PC-3 (cell line): ENCODE measurements at regions not wholly inside any gene's neighbourhood (a gene's known extent, or its start where the extent isn't known, plus 50 kb on each side); places are given as distances from the start of the nearest gene placed in this dataset.

Experiments used
- ATAC-seq: fragments of 200-7000 bp; cut with Tn5 transposase; 2 replicates; pipeline ENCODE4 v1.9.1; 2020; ENCODE audit warnings: mild to moderate bottlenecking, moderate library complexity
- BruUV-seq: library from RNA; stranded (reverse); fragments of 400-500 nt; replicated peaks from 2 replicates; lab custom pipeline; 2021; lab: Mats Ljungman, UMichigan
- CTCF ChIA-PET: fragments of 300-600 bp; sonication (Branson Sonifier 250); formaldehyde crosslinking; loops from one replicate; lab custom pipeline; 2022; ENCODE audit warnings: antibody characterized with exemption; lab: Charles Lee
- POLR2A ChIA-PET: fragments of 300-600 bp; sonication (Branson Sonifier 250); formaldehyde crosslinking; loops from one replicate; lab custom pipeline; 2022; ENCODE audit warnings: antibody characterized with exemption; ENCODE audit not compliant: unreplicated experiment; lab: Charles Lee
- DNase-seq: peaks from one replicate; pipeline ENCODE4 v3.0.0-alpha.2; 2015
- H2AFZ ChIP-seq: fragments of 300-600 bp; sonication (generic); 2 replicates; pipeline ENCODE4 v1.6.0; 2016; ENCODE audit warnings: antibody characterized with exemption, low read length
- H3F3A ChIP-seq: fragments of 300-600 bp; sonication (generic); one replicate; pipeline ENCODE4 v1.6.0; 2017; ENCODE audit warnings: antibody characterized with exemption, low read length, control low read depth, mild to moderate bottlenecking; ENCODE audit not compliant: unreplicated experiment
- H3K27ac ChIP-seq: fragments of 300-600 bp; sonication (generic); 2 replicates; pipeline ENCODE4 v1.5.1; 2016; ENCODE audit warnings: mild to moderate bottlenecking, low read length
- H3K27me3 ChIP-seq: fragments of 300-600 bp; sonication (generic); 2 replicates; pipeline ENCODE4 v1.6.1; 2016; ENCODE audit warnings: low read length, mixed read lengths
- H3K36me3 ChIP-seq: fragments of 300-600 bp; sonication (generic); 2 replicates; pipeline ENCODE4 v1.6.1; 2016; ENCODE audit warnings: low read depth, mixed run types, low read length, mixed read lengths
- H3K4me1 ChIP-seq: fragments of 300-600 bp; sonication (generic); 2 replicates; pipeline ENCODE4 v1.5.1; 2016; ENCODE audit warnings: low read length; ENCODE audit not compliant: insufficient read depth
- H3K4me2 ChIP-seq: fragments of 300-600 bp; sonication (generic); 2 replicates; pipeline ENCODE4 v1.6.0; 2016; ENCODE audit warnings: low read length
- H3K4me3 ChIP-seq: fragments of 300-600 bp; sonication (generic); 2 replicates; pipeline ENCODE4 v1.5.1; 2016; ENCODE audit warnings: mild to moderate bottlenecking, low read length, mixed read lengths
- H3K79me2 ChIP-seq: fragments of 300-600 bp; sonication (generic); 2 replicates; pipeline ENCODE4 v1.6.1; 2017; ENCODE audit warnings: low read length, mixed read lengths
- H3K9ac ChIP-seq: fragments of 300-600 bp; sonication (generic); 2 replicates; pipeline ENCODE4 v1.6.0; 2016; ENCODE audit warnings: mild to moderate bottlenecking, low read length
- H3K9me2 ChIP-seq: fragments of 300-600 bp; sonication (generic); replicated peaks from 2 replicates; pipeline ENCODE4 v1.6.1; 2016; ENCODE audit warnings: mixed run types, low read length, mixed read lengths
- H3K9me3 ChIP-seq: fragments of 300-600 bp; sonication (generic); 2 replicates; pipeline ENCODE4 v1.6.1; 2016; ENCODE audit warnings: low read length, mixed read lengths
- H4K20me1 ChIP-seq: fragments of 300-600 bp; sonication (generic); 2 replicates; pipeline ENCODE4 v1.6.1; 2016; ENCODE audit warnings: low read length, mixed read lengths
- EZH2 ChIP-seq: fragments of 300-600 bp; sonication (generic); IDR thresholded peaks from one replicate; pipeline ENCODE4 v1.6.1; 2017; ENCODE audit warnings: antibody characterized with exemption, mild to moderate bottlenecking, low read length; ENCODE audit not compliant: unreplicated experiment
- EZH2phosphoT487 ChIP-seq: fragments of 300-600 bp; sonication (generic); IDR thresholded peaks from 2 replicates; pipeline ENCODE4 v1.6.1; 2018; ENCODE audit warnings: mild to moderate bottlenecking, antibody characterized with exemption, low read length, borderline replicate concordance
- intact Hi-C: fragments of 100-400 bp; cut with micrococcal nuclease; formaldehyde crosslinking; loops from 2 replicates; pipeline ENCODE4 v1.9.0; 2023
- TF ChIP-seq, protein P1 (sequence below): fragments of 300-600 bp; sonication (generic); conservative IDR thresholded peaks from 2 replicates; pipeline ENCODE4 v1.5.1; 2017; ENCODE audit warnings: antibody characterized with exemption, low read depth, mild to moderate bottlenecking, low read length

DNA sequence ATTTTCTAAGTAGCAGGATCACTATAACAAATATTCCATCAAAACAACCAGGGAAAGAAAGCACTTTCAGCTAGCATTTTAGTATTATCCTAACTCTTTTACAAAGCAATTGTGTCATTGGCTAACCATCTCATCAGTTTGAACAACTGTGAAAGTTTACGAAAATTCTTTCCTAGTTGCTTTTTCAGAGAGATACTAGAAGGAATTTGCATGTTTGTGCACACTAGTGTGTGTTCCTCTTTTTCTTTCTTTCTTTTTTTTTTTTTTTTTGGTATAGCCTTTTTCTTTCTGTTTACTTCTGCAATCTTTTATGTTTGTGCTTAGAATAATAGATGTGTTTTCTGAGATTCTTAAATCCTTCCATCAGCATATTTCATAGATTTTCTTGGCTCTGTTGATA, 124.7 kb upstream of the SEMA6A start:
- Histone ChIP-seq H3K27ac (no peak overlapping the region), H3K4me2 (no peak overlapping the region), H3K79me2 (no peaks in the 10 kb centered on the region), H3K9me2 (no peaks in the 10 kb centered on the region), H3K27me3 (no peaks in the 10 kb centered on the region), H3K36me3 (no peaks in the 10 kb centered on the region), H3K4me3 (no peak overlapping the region), H3K4me1 (no peaks in the 10 kb centered on the region), H3K9me3 (no peaks in the 10 kb centered on the region), H2AFZ (no peak overlapping the region), H3K9ac (no peak overlapping the region), H3F3A (no peaks in the 10 kb centered on the region), H4K20me1 (no peaks in the 10 kb centered on the region)
- TF ChIP-seq EZH2 = no peak
- no peak for TF ChIP-seq EZH2phosphoT487
- TF ChIP-seq, protein P1, sequence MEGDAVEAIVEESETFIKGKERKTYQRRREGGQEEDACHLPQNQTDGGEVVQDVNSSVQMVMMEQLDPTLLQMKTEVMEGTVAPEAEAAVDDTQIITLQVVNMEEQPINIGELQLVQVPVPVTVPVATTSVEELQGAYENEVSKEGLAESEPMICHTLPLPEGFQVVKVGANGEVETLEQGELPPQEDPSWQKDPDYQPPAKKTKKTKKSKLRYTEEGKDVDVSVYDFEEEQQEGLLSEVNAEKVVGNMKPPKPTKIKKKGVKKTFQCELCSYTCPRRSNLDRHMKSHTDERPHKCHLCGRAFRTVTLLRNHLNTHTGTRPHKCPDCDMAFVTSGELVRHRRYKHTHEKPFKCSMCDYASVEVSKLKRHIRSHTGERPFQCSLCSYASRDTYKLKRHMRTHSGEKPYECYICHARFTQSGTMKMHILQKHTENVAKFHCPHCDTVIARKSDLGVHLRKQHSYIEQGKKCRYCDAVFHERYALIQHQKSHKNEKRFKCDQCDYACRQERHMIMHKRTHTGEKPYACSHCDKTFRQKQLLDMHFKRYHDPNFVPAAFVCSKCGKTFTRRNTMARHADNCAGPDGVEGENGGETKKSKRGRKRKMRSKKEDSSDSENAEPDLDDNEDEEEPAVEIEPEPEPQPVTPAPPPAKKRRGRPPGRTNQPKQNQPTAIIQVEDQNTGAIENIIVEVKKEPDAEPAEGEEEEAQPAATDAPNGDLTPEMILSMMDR = no peak
- intact Hi-C loops = no loop called here
- BruUV-seq = no TSS peak
- ATAC-seq (no peak), DNase-seq (no peak)
- ChIA-PET POLR2A (no interaction called here), CTCF (no interaction called here)

DNA sequence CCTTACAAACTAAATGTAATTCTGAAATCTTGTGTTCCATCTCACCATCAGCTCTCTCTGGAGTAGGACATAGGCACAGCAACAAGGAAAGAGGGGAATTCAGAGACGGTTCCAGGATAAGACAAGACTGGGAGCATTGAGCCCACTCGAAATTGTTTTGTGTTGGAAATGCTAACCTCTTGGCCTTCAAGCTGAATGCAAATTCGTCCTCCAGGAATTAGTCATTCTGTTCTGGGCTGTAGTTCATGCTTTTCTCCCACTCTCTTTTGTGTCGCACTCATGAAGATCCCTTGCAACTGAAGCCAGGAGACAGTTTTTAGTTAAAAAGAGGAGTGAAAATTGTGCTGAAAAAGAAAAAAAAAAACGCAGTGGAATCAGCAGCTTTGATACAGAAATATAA, 121.7 kb upstream of the SEMA6A start:
- H3K4me3 ChIP-seq = no peak overlapping the region
- H3K79me2 ChIP-seq = no peaks in the 10 kb centered on the region
- H3K9me2 ChIP-seq = no peaks in the 10 kb centered on the region
- no peak overlapping the region for H2AFZ ChIP-seq
- no peak for TF ChIP-seq EZH2
- TF ChIP-seq, protein P1 = no peak
- no peak for TF ChIP-seq EZH2phosphoT487
- H3F3A ChIP-seq = no peaks in the 10 kb centered on the region
- H3K27me3 ChIP-seq = no peaks in the 10 kb centered on the region
- no peaks in the 10 kb centered on the region for H3K36me3 ChIP-seq
- POLR2A ChIA-PET = no interaction called here
- BruUV-seq = no TSS peak
- H4K20me1 ChIP-seq = no peaks in the 10 kb centered on the region
- H3K4me2 ChIP-seq = no peak overlapping the region
- no peaks in the 10 kb centered on the region for H3K9me3 ChIP-seq
- ATAC-seq = no peak
- H3K4me1 ChIP-seq = no peaks in the 10 kb centered on the region
- intact Hi-C loops = no loop called here
- H3K9ac ChIP-seq = no peak overlapping the region
- H3K27ac ChIP-seq = no peak overlapping the region
- no peak for DNase-seq
- CTCF ChIA-PET = no interaction called here

DNA sequence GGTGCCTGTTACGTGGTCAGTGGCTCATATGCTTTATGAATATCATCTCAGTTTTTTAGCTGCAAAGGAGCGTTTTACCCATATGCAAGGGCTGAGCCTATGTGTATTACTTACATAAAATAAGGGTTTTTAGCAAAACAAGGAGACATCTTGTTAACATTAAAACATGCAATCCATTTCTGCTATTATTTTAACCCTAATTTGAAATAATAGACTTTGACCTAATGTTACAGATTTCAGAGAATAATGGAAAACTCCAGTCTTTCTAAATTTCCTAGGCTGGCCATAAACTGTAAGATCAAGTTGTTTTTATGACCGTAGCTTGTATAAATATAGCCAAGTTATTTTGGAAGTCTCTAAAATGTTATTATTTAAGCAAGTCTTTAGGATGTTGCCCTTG, 121.1 kb upstream of the SEMA6A start:
- Histone ChIP-seq H3K9ac (no peak overlapping the region), H3K4me2 (no peak overlapping the region), H3K9me3 (no peaks in the 10 kb centered on the region), H2AFZ (no peak overlapping the region), H4K20me1 (no peaks in the 10 kb centered on the region), H3K27ac (no peak overlapping the region), H3K79me2 (no peaks in the 10 kb centered on the region), H3K9me2 (no peaks in the 10 kb centered on the region), H3K4me3 (no peak overlapping the region), H3K36me3 (no peaks in the 10 kb centered on the region), H3F3A (no peaks in the 10 kb centered on the region), H3K4me1 (no peaks in the 10 kb centered on the region), H3K27me3 (no peaks in the 10 kb centered on the region)
- ChIA-PET POLR2A (no interaction called here), CTCF (no interaction called here)
- TF ChIP-seq, protein P1 = no peak
- TF ChIP-seq EZH2phosphoT487 = no peak
- DNase-seq (no peak), ATAC-seq (no peak)
- intact Hi-C loops = no loop called here
- BruUV-seq = no TSS peak
